ENCODE measurements at regions not wholly inside any gene's neighbourhood (a gene's known extent, or its start where the extent isn't known, plus 50 kb on each side); places are given as distances from the start of the nearest gene placed in this dataset.

DNA sequence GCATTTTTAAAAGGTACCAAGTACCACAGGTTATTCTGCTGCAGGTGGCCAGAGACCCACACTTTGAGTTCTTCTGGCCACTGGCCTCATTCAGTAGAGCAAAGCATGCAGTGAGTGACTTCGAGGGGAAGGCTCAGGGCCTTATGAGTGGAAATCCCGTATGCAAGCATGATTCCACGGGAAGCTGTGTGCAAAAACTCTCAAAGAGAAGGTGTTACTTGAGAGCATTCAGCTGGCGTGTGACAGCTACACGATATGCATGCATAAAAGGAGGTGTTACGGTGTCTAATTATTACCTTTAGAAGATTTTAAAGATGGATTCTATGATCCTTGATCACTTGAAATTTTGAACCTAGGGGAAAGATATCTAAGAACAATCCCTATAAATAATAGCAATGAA, 160.3 kb downstream of the ENC1 start (continued):
- TF ChIP-seq CEBPB (IDR thresholded peaks at IDR 0.05; ENCODE audit: low read depth, low read length) (no peak), SAP30 (IDR thresholded peaks at IDR 0.05; ENCODE audit: insufficient read depth, insufficient replicate concordance, low read length) (no peak), RNF2 (IDR thresholded peaks at IDR 0.05; ENCODE audit: borderline replicate concordance, low read depth, low read length, missing control alignments, poor library complexity, severe bottlenecking) (no peak), TAF7 (optimal IDR thresholded peaks at IDR 0.05; ENCODE audit: borderline replicate concordance, low read depth, low read length) (no peak), JUN (IDR thresholded peaks at IDR 0.05; ENCODE audit: low read depth, low read length) (no peak)
- TF ChIP-seq, protein P1, sequence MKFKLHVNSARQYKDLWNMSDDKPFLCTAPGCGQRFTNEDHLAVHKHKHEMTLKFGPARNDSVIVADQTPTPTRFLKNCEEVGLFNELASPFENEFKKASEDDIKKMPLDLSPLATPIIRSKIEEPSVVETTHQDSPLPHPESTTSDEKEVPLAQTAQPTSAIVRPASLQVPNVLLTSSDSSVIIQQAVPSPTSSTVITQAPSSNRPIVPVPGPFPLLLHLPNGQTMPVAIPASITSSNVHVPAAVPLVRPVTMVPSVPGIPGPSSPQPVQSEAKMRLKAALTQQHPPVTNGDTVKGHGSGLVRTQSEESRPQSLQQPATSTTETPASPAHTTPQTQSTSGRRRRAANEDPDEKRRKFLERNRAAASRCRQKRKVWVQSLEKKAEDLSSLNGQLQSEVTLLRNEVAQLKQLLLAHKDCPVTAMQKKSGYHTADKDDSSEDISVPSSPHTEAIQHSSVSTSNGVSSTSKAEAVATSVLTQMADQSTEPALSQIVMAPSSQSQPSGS (IDR thresholded peaks at IDR 0.05; ENCODE audit: low read length) = no peak
